ENCODE measurements at regions not wholly inside any gene's neighbourhood (a gene's known extent, or its start where the extent isn't known, plus 50 kb on each side); places are given as distances from the start of the nearest gene placed in this dataset.

DNA sequence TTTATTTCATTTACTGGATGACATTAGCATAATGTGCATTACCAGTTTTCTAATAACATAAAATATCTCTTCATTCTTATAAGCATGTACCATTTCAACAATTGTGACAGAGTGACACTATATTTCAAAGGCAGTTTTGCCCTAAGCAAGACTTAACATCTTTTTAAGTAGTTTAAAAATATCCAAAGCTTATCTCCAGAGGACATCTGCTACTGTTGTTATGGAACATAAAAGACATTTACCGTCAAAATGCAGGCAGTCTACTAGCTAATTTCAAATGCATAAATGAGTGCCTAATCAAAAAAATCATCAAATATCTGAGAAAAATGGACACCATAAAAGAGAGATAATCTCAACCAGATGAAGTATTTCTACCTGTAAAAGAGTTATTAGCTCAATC is 782.4 kb upstream of the BRINP3 start:
- H3K9me3 ChIP-seq (replicated peaks; ENCODE audit: control insufficient read depth, low read depth, low read length): no peaks in the 10 kb centered on the region
- H3K4me1 ChIP-seq (ENCODE audit: control insufficient read depth, insufficient read depth, low read length): no peaks in the 10 kb centered on the region
- H3K27ac ChIP-seq (ENCODE audit: low read length): no peak overlapping the region
- H3K27me3 ChIP-seq (ENCODE audit: control insufficient read depth, insufficient read depth, low read length): no peaks in the 10 kb centered on the region
- WGBS (ENCODE audit: insufficient coverage): no CpG with 5 or more reads among the region's 1 CpG
- DNase-seq: no peak
- H3K4me3 ChIP-seq (ENCODE audit: low read length): no peak overlapping the region
- no peaks in the 10 kb centered on the region for H3K36me3 ChIP-seq (ENCODE audit: control insufficient read depth, insufficient read depth, low read length)

DNA sequence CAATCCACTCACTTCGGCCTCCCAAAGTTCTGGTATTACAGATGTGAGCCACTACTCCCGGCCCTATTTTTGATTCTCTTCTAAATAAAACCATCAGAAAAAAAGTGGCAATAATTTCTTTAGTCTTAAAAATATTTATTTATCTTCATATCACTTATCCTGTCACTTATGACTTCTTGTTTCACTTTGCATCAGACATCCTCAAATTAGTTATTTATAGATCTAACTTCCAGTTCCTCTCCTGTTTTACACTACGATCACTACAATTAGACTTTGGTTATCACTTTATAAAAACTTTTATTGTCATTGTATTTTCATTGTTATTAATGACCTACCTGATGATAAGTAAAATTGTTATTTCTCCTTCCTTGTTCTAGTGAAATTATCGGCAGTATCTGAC is 783.4 kb upstream of the BRINP3 start:
- DNase-seq: peak; percentile 26
- WGBS (ENCODE audit: insufficient coverage): 60% methylated on average over 1 of the region's 4 CpGs

DNA sequence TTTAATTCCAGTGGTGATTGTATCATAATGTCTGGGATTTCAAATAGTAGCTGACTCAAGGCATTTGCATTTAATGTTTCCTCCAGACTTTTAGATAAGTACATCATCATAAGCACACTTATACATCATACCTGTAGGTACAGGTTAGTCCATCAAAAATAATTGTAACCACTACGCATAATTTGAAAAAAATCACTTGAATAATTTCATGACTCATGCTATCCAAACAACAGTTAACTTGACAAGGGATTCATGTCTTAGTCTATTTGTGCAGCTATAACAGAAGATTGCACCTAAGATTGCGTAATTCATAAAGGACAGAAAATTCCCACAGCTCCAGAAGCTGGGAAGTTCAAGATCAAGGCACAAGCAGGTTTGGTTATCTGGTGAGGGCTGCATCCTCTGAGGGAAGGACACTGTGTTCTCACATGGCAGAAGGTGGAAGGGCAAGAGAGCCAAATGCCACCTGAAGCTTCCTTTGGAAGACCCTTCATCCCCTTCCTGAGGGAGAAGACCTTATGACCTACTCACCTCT is 801.7 kb upstream of the BRINP3 start:
- DNase-seq: no peak
- H3K9me3 ChIP-seq (replicated peaks; ENCODE audit: control insufficient read depth, low read depth, low read length): peaks cover 5% of the 10 kb centered on the region
- H3K36me3 ChIP-seq (ENCODE audit: control insufficient read depth, insufficient read depth, low read length): no peaks in the 10 kb centered on the region
- no peaks in the 10 kb centered on the region for H3K27me3 ChIP-seq (ENCODE audit: control insufficient read depth, insufficient read depth, low read length)
- WGBS (ENCODE audit: insufficient coverage): no CpG with 5 or more reads among the region's 2 CpGs
- no peak overlapping the region for H3K27ac ChIP-seq (ENCODE audit: low read length)
- H3K4me3 ChIP-seq (ENCODE audit: low read length): no peak overlapping the region
- no peaks in the 10 kb centered on the region for H3K4me1 ChIP-seq (ENCODE audit: control insufficient read depth, insufficient read depth, low read length)

More for the DNA sequence above, 783.4 kb upstream of the BRINP3 start:
- Histone ChIP-seq H3K36me3 (ENCODE audit: control insufficient read depth, insufficient read depth, low read length) (no peaks in the 10 kb centered on the region), H3K27ac (ENCODE audit: low read length) (no peak overlapping the region), H3K27me3 (ENCODE audit: control insufficient read depth, insufficient read depth, low read length) (no peaks in the 10 kb centered on the region), H3K4me3 (ENCODE audit: low read length) (no peak overlapping the region), H3K9me3 (replicated peaks; ENCODE audit: control insufficient read depth, low read depth, low read length) (peaks cover 2% of the 10 kb centered on the region), H3K4me1 (ENCODE audit: control insufficient read depth, insufficient read depth, low read length) (no peaks in the 10 kb centered on the region)

DNA sequence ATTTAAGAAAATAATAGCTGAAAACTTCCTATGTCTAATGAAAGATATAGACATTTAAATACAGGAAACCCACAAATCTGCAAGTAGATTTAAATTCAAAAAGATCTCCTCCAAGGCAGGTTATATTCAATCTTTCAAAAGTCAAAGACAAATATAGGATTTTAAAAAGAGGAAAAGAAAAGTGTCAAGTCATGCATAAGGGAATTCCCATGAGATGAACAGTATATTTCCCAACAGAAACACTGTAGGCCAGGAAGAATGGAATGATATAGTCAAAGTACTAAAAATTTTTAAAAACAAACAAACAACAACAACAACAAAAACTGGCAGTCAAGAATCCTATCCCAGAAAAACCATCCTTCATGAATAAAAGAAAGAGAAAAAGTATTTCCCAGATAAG is 806.5 kb upstream of the BRINP3 start:
- H3K4me3 ChIP-seq (ENCODE audit: low read length): no peak overlapping the region
- H3K27ac ChIP-seq (ENCODE audit: low read length): no peak overlapping the region
- peaks cover 5% of the 10 kb centered on the region for H3K9me3 ChIP-seq (replicated peaks; ENCODE audit: control insufficient read depth, low read depth, low read length)
- no peaks in the 10 kb centered on the region for H3K36me3 ChIP-seq (ENCODE audit: control insufficient read depth, insufficient read depth, low read length)
- H3K27me3 ChIP-seq (ENCODE audit: control insufficient read depth, insufficient read depth, low read length): no peaks in the 10 kb centered on the region
- no peak for DNase-seq
- no peaks in the 10 kb centered on the region for H3K4me1 ChIP-seq (ENCODE audit: control insufficient read depth, insufficient read depth, low read length)

- peak; percentile 30 for DNase-seq
- Histone ChIP-seq H3K36me3 (ENCODE audit: control insufficient read depth, insufficient read depth, low read length) (no peaks in the 10 kb centered on the region), H3K4me3 (ENCODE audit: low read length) (no peak overlapping the region), H3K9me3 (replicated peaks; ENCODE audit: control insufficient read depth, low read depth, low read length) (no peaks in the 10 kb centered on the region), H3K27ac (ENCODE audit: low read length) (no peak overlapping the region), H3K27me3 (ENCODE audit: control insufficient read depth, insufficient read depth, low read length) (no peaks in the 10 kb centered on the region), H3K4me1 (ENCODE audit: control insufficient read depth, insufficient read depth, low read length) (no peaks in the 10 kb centered on the region)
- 12% methylated on average over 3 of the region's 4 CpGs for WGBS (ENCODE audit: insufficient coverage)
Measured at GRCh38 chr1:191290441-191290840, 812.8 kb upstream of the BRINP3 start.

GRCh38 chr1:191305370-191305769 is 827.7 kb upstream of the BRINP3 start:
- no peak for DNase-seq
- Histone ChIP-seq H3K4me1 (ENCODE audit: control insufficient read depth, insufficient read depth, low read length) (no peaks in the 10 kb centered on the region), H3K4me3 (ENCODE audit: low read length) (no peak overlapping the region), H3K27ac (ENCODE audit: low read length) (no peak overlapping the region), H3K9me3 (replicated peaks; ENCODE audit: control insufficient read depth, low read depth, low read length) (peaks cover 3% of the 10 kb centered on the region), H3K27me3 (ENCODE audit: control insufficient read depth, insufficient read depth, low read length) (no peaks in the 10 kb centered on the region), H3K36me3 (ENCODE audit: control insufficient read depth, insufficient read depth, low read length) (no peaks in the 10 kb centered on the region)
- WGBS (ENCODE audit: insufficient coverage): no CpG with 5 or more reads among the region's 1 CpG

- Histone ChIP-seq H3K27me3 (ENCODE audit: control insufficient read depth, insufficient read depth, low read length) (no peaks in the 10 kb centered on the region), H3K27ac (ENCODE audit: low read length) (no peak overlapping the region), H3K36me3 (ENCODE audit: control insufficient read depth, insufficient read depth, low read length) (no peaks in the 10 kb centered on the region), H3K4me1 (ENCODE audit: control insufficient read depth, insufficient read depth, low read length) (no peaks in the 10 kb centered on the region), H3K4me3 (ENCODE audit: low read length) (no peak overlapping the region), H3K9me3 (replicated peaks; ENCODE audit: control insufficient read depth, low read depth, low read length) (peaks cover 3% of the 10 kb centered on the region)
- 97% methylated on average over 4 of the region's 7 CpGs for WGBS (ENCODE audit: insufficient coverage)
- no peak for DNase-seq
Measured at GRCh38 chr1:191306916-191307315, 829.3 kb upstream of the BRINP3 start.

GRCh38 chr1:191320062-191320461 is 838.2 kb upstream of the RGS18 start:
- H3K27me3 ChIP-seq (ENCODE audit: control insufficient read depth, insufficient read depth, low read length): no peaks in the 10 kb centered on the region
- no peaks in the 10 kb centered on the region for H3K9me3 ChIP-seq (replicated peaks; ENCODE audit: control insufficient read depth, low read depth, low read length)
- no peaks in the 10 kb centered on the region for H3K36me3 ChIP-seq (ENCODE audit: control insufficient read depth, insufficient read depth, low read length)
- H3K4me1 ChIP-seq (ENCODE audit: control insufficient read depth, insufficient read depth, low read length): no peaks in the 10 kb centered on the region
- WGBS (ENCODE audit: insufficient coverage): 50% methylated on average over 1 of the region's 2 CpGs
- H3K4me3 ChIP-seq (ENCODE audit: low read length): no peak overlapping the region
- no peak for DNase-seq
- no peak overlapping the region for H3K27ac ChIP-seq (ENCODE audit: low read length)

DNA sequence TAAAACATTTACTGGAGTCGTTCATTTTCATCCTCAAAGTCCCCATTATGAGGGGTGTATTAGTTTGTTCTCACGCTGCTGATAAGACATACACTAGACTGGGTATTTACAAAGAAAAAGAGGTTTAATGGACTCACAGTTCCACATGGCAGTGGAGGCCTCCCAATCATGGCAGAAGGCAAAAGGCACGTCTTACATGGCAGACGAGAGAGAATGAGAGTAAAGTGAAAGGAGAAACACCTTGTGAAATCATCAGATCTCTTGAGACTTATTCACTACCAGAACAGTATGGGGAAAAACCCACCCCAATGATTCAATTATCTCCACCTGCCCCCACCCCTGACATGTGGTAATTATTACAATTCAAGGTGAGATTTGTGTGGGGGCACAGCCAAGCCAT is 830.4 kb upstream of the RGS18 start:
- no peak overlapping the region for H3K27ac ChIP-seq (ENCODE audit: low read length)
- H3K4me1 ChIP-seq (ENCODE audit: control insufficient read depth, insufficient read depth, low read length): no peaks in the 10 kb centered on the region
- no peaks in the 10 kb centered on the region for H3K9me3 ChIP-seq (replicated peaks; ENCODE audit: control insufficient read depth, low read depth, low read length)
- no CpG with 5 or more reads among the region's 4 CpGs for WGBS (ENCODE audit: insufficient coverage)
- H3K4me3 ChIP-seq (ENCODE audit: low read length): no peak overlapping the region
- H3K36me3 ChIP-seq (ENCODE audit: control insufficient read depth, insufficient read depth, low read length): no peaks in the 10 kb centered on the region
- DNase-seq: no peak
- no peaks in the 10 kb centered on the region for H3K27me3 ChIP-seq (ENCODE audit: control insufficient read depth, insufficient read depth, low read length)

- Histone ChIP-seq H3K27ac (ENCODE audit: low read length) (no peak overlapping the region), H3K4me3 (ENCODE audit: low read length) (no peak overlapping the region), H3K36me3 (ENCODE audit: control insufficient read depth, insufficient read depth, low read length) (no peaks in the 10 kb centered on the region), H3K9me3 (replicated peaks; ENCODE audit: control insufficient read depth, low read depth, low read length) (no peaks in the 10 kb centered on the region), H3K27me3 (ENCODE audit: control insufficient read depth, insufficient read depth, low read length) (no peaks in the 10 kb centered on the region), H3K4me1 (ENCODE audit: control insufficient read depth, insufficient read depth, low read length) (no peaks in the 10 kb centered on the region)
- WGBS (ENCODE audit: insufficient coverage): no CpG with 5 or more reads among the region's 1 CpG
- peak; percentile 11 for DNase-seq
Measured at GRCh38 chr1:191343816-191344215, 814.4 kb upstream of the RGS18 start.

- no peak for DNase-seq
- WGBS (ENCODE audit: insufficient coverage): no CpG with 5 or more reads among the region's 3 CpGs
- Histone ChIP-seq H3K27me3 (ENCODE audit: control insufficient read depth, insufficient read depth, low read length) (no peaks in the 10 kb centered on the region), H3K9me3 (replicated peaks; ENCODE audit: control insufficient read depth, low read depth, low read length) (no peaks in the 10 kb centered on the region), H3K4me1 (ENCODE audit: control insufficient read depth, insufficient read depth, low read length) (no peaks in the 10 kb centered on the region), H3K27ac (ENCODE audit: low read length) (no peak overlapping the region), H3K36me3 (ENCODE audit: control insufficient read depth, insufficient read depth, low read length) (no peaks in the 10 kb centered on the region), H3K4me3 (ENCODE audit: low read length) (no peak overlapping the region)
Measured at GRCh38 chr1:191346381-191346780, 811.9 kb upstream of the RGS18 start.
